NB4 (cell line): ENCODE measurements at regions not wholly inside any gene's neighbourhood (a gene's known extent, or its start where the extent isn't known, plus 50 kb on each side); places are given as distances from the start of the nearest gene placed in this dataset.

Experiments used
- DNase-seq: peaks from one replicate; pipeline ENCODE4 v3.0.0; 2010; ENCODE audit warnings: low read depth
- H3K4me3 ChIP-seq: one replicate; pipeline ENCODE4 v1.5.1; 2011; ENCODE audit warnings: mild to moderate bottlenecking, low read depth, low read length, moderate library complexity
- MAX ChIP-seq: IDR thresholded peaks from 2 replicates; pipeline ENCODE4 v1.6.1; 2011; ENCODE audit warnings: low read depth, low read length
- MYC ChIP-seq: IDR thresholded peaks from 2 replicates; pipeline ENCODE4 v1.6.1; 2011; ENCODE audit warnings: low read depth, low read length
- POLR2A ChIP-seq: IDR thresholded peaks from 2 replicates; pipeline ENCODE4 v1.6.1; 2011; ENCODE audit warnings: mild to moderate bottlenecking; ENCODE audit not compliant: insufficient read length; ENCODE audit errors: extremely low read depth
- TF ChIP-seq, protein P1 (sequence below): IDR thresholded peaks from one replicate; pipeline ENCODE4 v1.5.1; 2012; ENCODE audit warnings: low read depth, low read length

- no peak for TF ChIP-seq MAX
- no peak for TF ChIP-seq MYC
- TF ChIP-seq, protein P1, sequence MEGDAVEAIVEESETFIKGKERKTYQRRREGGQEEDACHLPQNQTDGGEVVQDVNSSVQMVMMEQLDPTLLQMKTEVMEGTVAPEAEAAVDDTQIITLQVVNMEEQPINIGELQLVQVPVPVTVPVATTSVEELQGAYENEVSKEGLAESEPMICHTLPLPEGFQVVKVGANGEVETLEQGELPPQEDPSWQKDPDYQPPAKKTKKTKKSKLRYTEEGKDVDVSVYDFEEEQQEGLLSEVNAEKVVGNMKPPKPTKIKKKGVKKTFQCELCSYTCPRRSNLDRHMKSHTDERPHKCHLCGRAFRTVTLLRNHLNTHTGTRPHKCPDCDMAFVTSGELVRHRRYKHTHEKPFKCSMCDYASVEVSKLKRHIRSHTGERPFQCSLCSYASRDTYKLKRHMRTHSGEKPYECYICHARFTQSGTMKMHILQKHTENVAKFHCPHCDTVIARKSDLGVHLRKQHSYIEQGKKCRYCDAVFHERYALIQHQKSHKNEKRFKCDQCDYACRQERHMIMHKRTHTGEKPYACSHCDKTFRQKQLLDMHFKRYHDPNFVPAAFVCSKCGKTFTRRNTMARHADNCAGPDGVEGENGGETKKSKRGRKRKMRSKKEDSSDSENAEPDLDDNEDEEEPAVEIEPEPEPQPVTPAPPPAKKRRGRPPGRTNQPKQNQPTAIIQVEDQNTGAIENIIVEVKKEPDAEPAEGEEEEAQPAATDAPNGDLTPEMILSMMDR, result no peak
- no peak for TF ChIP-seq POLR2A
- no peak for DNase-seq
- H3K4me3 ChIP-seq, result no peak overlapping the region
Observed at GRCh38 chr5:89440670-89441069, 557.7 kb upstream of the MEF2C start.

DNA sequence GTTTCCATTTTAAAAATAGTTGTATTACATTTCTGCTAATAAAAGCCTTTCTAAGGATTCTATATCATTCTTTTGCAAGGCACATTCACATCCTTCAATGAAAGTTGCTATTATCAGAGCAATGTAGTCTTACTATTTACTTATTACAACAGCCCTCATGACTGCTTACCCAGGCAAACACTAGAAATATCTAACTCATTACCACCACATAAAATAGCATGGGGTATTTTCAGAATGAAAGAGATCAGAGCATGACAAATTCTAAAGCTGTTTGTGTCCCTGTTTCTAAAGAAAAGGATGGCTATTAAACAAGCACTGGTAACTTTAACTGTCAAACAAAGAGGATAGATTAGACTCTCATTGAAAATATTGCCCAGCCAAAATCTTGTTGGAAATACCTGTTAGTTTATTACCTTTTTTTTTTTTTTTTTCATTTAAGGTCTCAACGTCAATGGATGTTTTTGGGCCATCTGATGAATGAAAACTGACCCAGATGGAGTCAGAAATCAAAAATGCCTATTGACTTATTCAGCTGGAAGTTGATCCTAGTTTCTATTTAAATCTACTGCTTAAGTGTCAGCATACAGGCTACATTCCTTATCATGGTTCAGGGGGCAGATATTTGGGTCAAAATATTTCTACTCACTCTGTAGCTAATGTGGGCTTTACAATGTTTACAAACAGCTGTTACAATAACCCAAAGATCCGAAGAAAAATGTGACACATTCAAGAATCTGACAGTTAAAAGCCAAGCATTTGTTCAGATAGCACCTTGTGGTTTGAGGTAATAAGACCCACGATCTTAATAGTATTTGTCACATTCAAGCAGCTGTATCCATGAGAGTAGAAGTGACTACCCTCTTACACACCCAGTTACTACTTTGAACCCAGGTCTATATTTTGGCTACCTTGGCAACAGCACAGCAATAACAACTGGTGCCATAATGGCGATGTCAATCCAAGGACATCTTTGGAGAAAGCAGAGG, 554.8 kb upstream of the MEF2C start:
- TF ChIP-seq, protein P1, result no peak
- no peak for TF ChIP-seq MAX
- TF ChIP-seq MYC, result no peak
- TF ChIP-seq POLR2A, result no peak
- DNase-seq, result no peak
- no peak overlapping the region for H3K4me3 ChIP-seq

GRCh38 chr5:89436464-89436863, 553.5 kb upstream of the MEF2C start:
- H3K4me3 ChIP-seq, result no peak overlapping the region
- DNase-seq, result no peak
- TF ChIP-seq MAX, result no peak
- TF ChIP-seq, protein P1, result no peak
- no peak for TF ChIP-seq MYC
- TF ChIP-seq POLR2A, result no peak

DNA sequence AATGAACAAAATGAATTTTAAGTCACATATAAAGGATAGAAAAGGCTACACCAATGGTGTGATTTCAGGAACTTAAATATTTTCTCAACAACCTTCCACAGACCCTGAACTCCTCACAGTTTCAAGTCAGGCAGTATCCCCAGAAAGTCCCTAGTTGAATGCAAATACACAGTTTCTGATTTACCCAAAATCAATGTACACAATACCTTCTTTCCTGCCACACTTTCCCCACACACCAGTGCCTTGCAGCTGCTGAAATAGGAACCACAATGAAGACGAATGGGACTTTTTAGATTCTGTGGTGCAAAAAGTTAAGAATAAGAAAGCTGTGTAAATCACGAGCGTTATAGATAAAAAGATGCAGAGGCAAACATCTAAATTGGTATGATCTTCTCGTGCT, 552.4 kb upstream of the MEF2C start:
- DNase-seq, result no peak
- H3K4me3 ChIP-seq, result no peak overlapping the region
- TF ChIP-seq, protein P1, result no peak
- TF ChIP-seq POLR2A (no peak), MAX (no peak), MYC (no peak)

GRCh38 chr5:89428624-89429023, 545.6 kb upstream of the MEF2C start:
- TF ChIP-seq, protein P1, result no peak
- TF ChIP-seq MYC, result no peak
- no peak for TF ChIP-seq MAX
- TF ChIP-seq POLR2A, result no peak
- H3K4me3 ChIP-seq, result no peak overlapping the region
- DNase-seq, result no peak
